Body of pancreas (tissue), 4 donors: ENCODE measurements at regions not wholly inside any gene's neighbourhood (a gene's known extent, or its start where the extent isn't known, plus 50 kb on each side); places are given as distances from the start of the nearest gene placed in this dataset.

Experiments
- CTCF ChIP-seq, 7 experiments: fragments of 450-650 bp in 4 of 7; fragments of 200-600 bp in 3 of 7; sonication (generic) in 3 of 7; IDR thresholded peaks; one replicate each; pipeline ENCODE4 v1.5.1; 2016 to 2019; ENCODE audit warnings: antibody characterized with exemption in 7 of 7
- POLR2A ChIP-seq, 3 donors: fragments of 450-650 bp; IDR thresholded peaks; one replicate each; pipeline ENCODE4 v1.6.1; 2016; ENCODE audit warnings: antibody characterized with exemption in 3 of 3, mild to moderate bottlenecking in 2 of 3

DNA sequence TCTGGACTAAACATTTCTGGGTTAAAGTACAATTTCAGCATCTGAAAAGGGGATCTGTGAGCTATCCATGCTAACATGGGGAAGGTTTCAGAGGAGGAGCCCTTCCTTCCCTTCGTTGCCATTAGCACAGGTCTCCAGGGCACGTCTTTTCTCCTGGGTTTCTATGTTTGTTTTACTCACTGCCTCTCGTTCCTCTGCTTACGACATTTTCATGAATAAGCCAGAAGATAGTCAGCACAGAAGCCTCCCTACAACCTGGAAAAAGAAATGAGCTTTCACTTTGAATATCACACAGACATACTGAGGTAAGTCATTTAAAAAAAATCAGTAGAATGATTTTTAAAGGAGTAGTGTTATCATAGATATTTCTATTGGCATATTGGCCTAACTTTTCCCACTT lies 117.2 kb upstream of the KCNMB2 start:
- TF ChIP-seq CTCF (IDR thresholded peaks at IDR 0.05) (no peak), POLR2A (IDR thresholded peaks at IDR 0.05) (no peak)
